ENCODE measurements at regions not wholly inside any gene's neighbourhood (a gene's known extent, or its start where the extent isn't known, plus 50 kb on each side); places are given as distances from the start of the nearest gene placed in this dataset.

- DNase-seq (ENCODE audit: insufficient read length, low spot score) (no peak), FAIRE-seq (no peak)
- no peak for TF ChIP-seq TAF1 (IDR thresholded peaks at IDR 0.05; ENCODE audit: low read depth, low read length)
- TF ChIP-seq POLR2AphosphoS5 (IDR thresholded peaks at IDR 0.05; ENCODE audit: low read depth, low read length): no peak
- TF ChIP-seq POLR2A (IDR thresholded peaks at IDR 0.05; ENCODE audit: low read depth, low read length): no peak
- TF ChIP-seq PAX5 (IDR thresholded peaks at IDR 0.05; ENCODE audit: insufficient read depth, low read length, severe bottlenecking): no peak
- TF ChIP-seq POU2F2 (IDR thresholded peaks at IDR 0.05; ENCODE audit: low read depth, low read length): no peak
These were observed 179.3 kb downstream of the BARHL2 start for GRCh38 chr1:90537606-90538362.

- FAIRE-seq (no peak), DNase-seq (ENCODE audit: insufficient read length, low spot score) (no peak)
- TF ChIP-seq POLR2A (IDR thresholded peaks at IDR 0.05; ENCODE audit: low read depth, low read length) (no peak), PAX5 (IDR thresholded peaks at IDR 0.05; ENCODE audit: insufficient read depth, low read length, severe bottlenecking) (no peak), POU2F2 (IDR thresholded peaks at IDR 0.05; ENCODE audit: low read depth, low read length) (no peak), TAF1 (IDR thresholded peaks at IDR 0.05; ENCODE audit: low read depth, low read length) (no peak), POLR2AphosphoS5 (IDR thresholded peaks at IDR 0.05; ENCODE audit: low read depth, low read length) (no peak), SPI1 (IDR thresholded peaks at IDR 0.05; ENCODE audit: low read depth, low read length) (no peak)
These were observed 182.3 kb downstream of the BARHL2 start for GRCh38 chr1:90534663-90535295.

GRCh38 chr1:90534116-90534515, 183.0 kb downstream of the BARHL2 start:
- DNase-seq (ENCODE audit: insufficient read length, low spot score) (no peak), FAIRE-seq (no peak)
- TF ChIP-seq PAX5 (IDR thresholded peaks at IDR 0.05; ENCODE audit: insufficient read depth, low read length, severe bottlenecking): no peak
- no peak for TF ChIP-seq POU2F2 (IDR thresholded peaks at IDR 0.05; ENCODE audit: low read depth, low read length)

GRCh38 chr1:90526954-90527353, 190.1 kb downstream of the BARHL2 start:
- FAIRE-seq (no peak), DNase-seq (ENCODE audit: insufficient read length, low spot score) (no peak)
- TF ChIP-seq POU2F2 (IDR thresholded peaks at IDR 0.05; ENCODE audit: low read depth, low read length) (no peak), POLR2AphosphoS5 (IDR thresholded peaks at IDR 0.05; ENCODE audit: low read depth, low read length) (no peak), TAF1 (IDR thresholded peaks at IDR 0.05; ENCODE audit: low read depth, low read length) (no peak), SPI1 (IDR thresholded peaks at IDR 0.05; ENCODE audit: low read depth, low read length) (no peak), POLR2A (IDR thresholded peaks at IDR 0.05; ENCODE audit: low read depth, low read length) (no peak), PAX5 (IDR thresholded peaks at IDR 0.05; ENCODE audit: insufficient read depth, low read length, severe bottlenecking) (no peak)

DNA sequence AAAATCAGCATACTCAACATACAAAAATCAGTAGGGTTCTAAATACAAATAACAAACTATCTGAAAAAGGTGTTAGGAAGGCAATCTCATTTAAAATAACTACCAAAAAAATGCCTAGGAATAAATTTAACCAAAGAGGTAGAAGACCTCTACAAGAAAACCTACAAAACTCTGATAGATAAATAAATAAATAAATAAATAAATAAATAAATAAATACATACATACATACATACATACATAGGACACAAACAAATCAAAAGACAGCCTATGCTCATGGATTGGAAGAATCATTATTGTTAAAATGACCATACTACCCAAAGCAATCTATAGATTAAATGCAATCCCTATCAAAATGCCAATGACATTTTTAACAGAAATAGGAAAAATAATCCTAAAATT, 194.7 kb downstream of the BARHL2 start:
- TF ChIP-seq PAX5 (IDR thresholded peaks at IDR 0.05; ENCODE audit: insufficient read depth, low read length, severe bottlenecking): no peak
- TF ChIP-seq SPI1 (IDR thresholded peaks at IDR 0.05; ENCODE audit: low read depth, low read length): no peak
- no peak for TF ChIP-seq TAF1 (IDR thresholded peaks at IDR 0.05; ENCODE audit: low read depth, low read length)
- TF ChIP-seq POLR2A (IDR thresholded peaks at IDR 0.05; ENCODE audit: low read depth, low read length): no peak
- no peak for TF ChIP-seq POU2F2 (IDR thresholded peaks at IDR 0.05; ENCODE audit: low read depth, low read length)
- TF ChIP-seq POLR2AphosphoS5 (IDR thresholded peaks at IDR 0.05; ENCODE audit: low read depth, low read length): no peak
- DNase-seq (ENCODE audit: insufficient read length, low spot score) (no peak), FAIRE-seq (no peak)

- no peak for DNase-seq (ENCODE audit: insufficient read length, low spot score)
- no peak for FAIRE-seq
These were observed 203.1 kb downstream of the BARHL2 start for GRCh38 chr1:90513956-90514355.

GRCh38 chr1:90512441-90512840, 204.7 kb downstream of the BARHL2 start:
- FAIRE-seq (no peak), DNase-seq (ENCODE audit: insufficient read length, low spot score) (no peak)
- TF ChIP-seq POLR2A (IDR thresholded peaks at IDR 0.05; ENCODE audit: low read depth, low read length): no peak
- no peak for TF ChIP-seq PAX5 (IDR thresholded peaks at IDR 0.05; ENCODE audit: insufficient read depth, low read length, severe bottlenecking)
- no peak for TF ChIP-seq TAF1 (IDR thresholded peaks at IDR 0.05; ENCODE audit: low read depth, low read length)
- no peak for TF ChIP-seq POU2F2 (IDR thresholded peaks at IDR 0.05; ENCODE audit: low read depth, low read length)
- no peak for TF ChIP-seq SPI1 (IDR thresholded peaks at IDR 0.05; ENCODE audit: low read depth, low read length)
- TF ChIP-seq POLR2AphosphoS5 (IDR thresholded peaks at IDR 0.05; ENCODE audit: low read depth, low read length): no peak

More at GRCh38 chr1:90513956-90514355, 203.1 kb downstream of the BARHL2 start:
- TF ChIP-seq PAX5 (IDR thresholded peaks at IDR 0.05; ENCODE audit: insufficient read depth, low read length, severe bottlenecking) (no peak), POU2F2 (IDR thresholded peaks at IDR 0.05; ENCODE audit: low read depth, low read length) (no peak)

DNA sequence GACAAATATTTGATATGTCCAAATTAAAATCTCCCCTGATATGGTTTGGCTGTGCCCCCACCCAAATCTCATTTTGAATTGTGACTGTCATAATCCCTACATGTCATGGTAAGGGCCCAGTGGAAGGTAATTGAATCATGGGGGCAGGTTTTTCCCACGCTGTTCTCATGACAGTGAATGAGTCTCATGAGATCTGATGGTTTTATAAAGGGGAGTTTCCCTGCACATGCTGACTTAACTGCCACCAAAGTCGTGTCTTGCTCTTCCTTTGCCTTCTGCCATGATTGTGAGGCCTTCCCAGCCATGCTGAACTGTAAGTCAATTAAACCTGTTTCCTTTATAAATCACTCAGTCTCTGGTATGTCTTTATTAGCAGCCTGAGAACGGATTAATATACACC, 207.0 kb downstream of the BARHL2 start:
- DNase-seq (ENCODE audit: insufficient read length, low spot score) (no peak), FAIRE-seq (no peak)
- TF ChIP-seq SPI1 (IDR thresholded peaks at IDR 0.05; ENCODE audit: low read depth, low read length) (no peak), POU2F2 (IDR thresholded peaks at IDR 0.05; ENCODE audit: low read depth, low read length) (no peak), POLR2A (IDR thresholded peaks at IDR 0.05; ENCODE audit: low read depth, low read length) (no peak), POLR2AphosphoS5 (IDR thresholded peaks at IDR 0.05; ENCODE audit: low read depth, low read length) (no peak), TAF1 (IDR thresholded peaks at IDR 0.05; ENCODE audit: low read depth, low read length) (no peak), PAX5 (IDR thresholded peaks at IDR 0.05; ENCODE audit: insufficient read depth, low read length, severe bottlenecking) (no peak)

GRCh38 chr1:90509225-90510048, 207.7 kb downstream of the BARHL2 start:
- TF ChIP-seq POLR2A (IDR thresholded peaks at IDR 0.05; ENCODE audit: low read depth, low read length): no peak
- 0 out of 2 replicates have a peak, but pooled peaks have one; percentile 34 for TF ChIP-seq SPI1 (IDR thresholded peaks at IDR 0.05; ENCODE audit: low read depth, low read length)
- no peak for FAIRE-seq
- no peak for DNase-seq (ENCODE audit: insufficient read length, low spot score)
